Right lobe of liver (tissue), 6 donors: ENCODE measurements at regions not wholly inside any gene's neighbourhood (a gene's known extent, or its start where the extent isn't known, plus 50 kb on each side); places are given as distances from the start of the nearest gene placed in this dataset.

Experiments
- ATAC-seq, 4 donors: fragments of 200-7000 bp; cut with Tn5 transposase; one replicate each; pipeline ENCODE4 v1.9.1; 2020; ENCODE audit warnings: mild to moderate bottlenecking in 4 of 4, moderate library complexity in 4 of 4
- DNase-seq, 3 donors: peaks; one replicate each; pipeline ENCODE4 v3.0.0-alpha.2; 2020
- H3K27ac ChIP-seq, 3 donors: fragments of 200-600 bp; one replicate each; pipeline ENCODE4 v1.8.0; 2022
- H3K27me3 ChIP-seq, 2 donors: fragments of 200-600 bp; one replicate each; pipeline ENCODE4 v1.8.0; 2022
- H3K36me3 ChIP-seq, 4 donors: fragments of 200-600 bp; sonication (generic) in 1 of 4; one replicate each; pipeline versions ENCODE4 v1.5.1 to v1.8.0; 2017 to 2022; ENCODE audit warnings: control low read depth in 1 of 4
- H3K4me1 ChIP-seq, 4 donors: fragments of 200-600 bp; sonication (generic) in 1 of 4; one replicate each; pipeline versions ENCODE4 v1.5.1 to v1.8.0; 2017 to 2022; ENCODE audit warnings: control low read depth in 1 of 4
- H3K4me3 ChIP-seq, 3 donors: fragments of 200-600 bp; one replicate each; pipeline ENCODE4 v1.8.0; 2022
- H3K9me3 ChIP-seq, 4 donors: fragments of 200-600 bp; sonication (generic) in 1 of 4; one replicate each; pipeline versions ENCODE4 v1.5.1 to v1.8.0; 2017 to 2022; ENCODE audit warnings: control low read depth in 1 of 4
- CTCF ChIP-seq, 4 donors: fragments of 200-600 bp in 3 of 4; fragments of 450-650 bp in 1 of 4; IDR thresholded peaks; one replicate each; pipeline versions ENCODE4 v1.5.1 to v1.8.0; 2016 to 2022; ENCODE audit warnings: antibody characterized with exemption in 4 of 4, mild to moderate bottlenecking in 2 of 4
- POLR2A ChIP-seq: fragments of 450-650 bp; IDR thresholded peaks from one replicate; pipeline ENCODE4 v1.6.1; 2017; ENCODE audit warnings: antibody characterized with exemption, mild to moderate bottlenecking
- WGBS: methylation state at CpG from one replicate; pipeline ENCODE4 v1.1.6; 2018; ENCODE audit warnings: low coverage, low lambda C conversion rate; ENCODE audit not compliant: insufficient coverage; ENCODE audit errors: missing lambda C conversion rate; 5-methylcytosine and 5-hydroxymethylcytosine counted together
- intact Hi-C, 2 donors: fragments of 100-400 bp; cut with DNase I; formaldehyde crosslinking; loops; one replicate each; pipeline versions ENCODE4 v1.11.2 to v1.14.1; 2022
- donor health status: DM: no; HTN: yes; CAD: no.
- donor health status: DM: no; HTN: no; CAD: no.
- donor health status: DM: no; HTN: no; CAD: no.
- donor health status: DM: no; HTN: yes; CAD: no.
- donor health status: DM: no; HTN: yes; CAD: no.

GRCh38 chr15:47570044-47570443 is 147.3 kb upstream of the SEMA6D start:
- DNase-seq (no peak), ATAC-seq (no peak)
- Histone ChIP-seq H3K27me3 (no peaks in the 10 kb centered on the region), H3K27ac (no peak overlapping the region), H3K4me1 (no peaks in the 10 kb centered on the region), H3K36me3 (no peaks in the 10 kb centered on the region), H3K9me3 (no peaks in the 10 kb centered on the region), H3K4me3 (no peak overlapping the region)
- no peak for TF ChIP-seq POLR2A
- no peak for TF ChIP-seq CTCF (IDR thresholded peaks at IDR 0.05)
- intact Hi-C loops: no loop called here
- WGBS: 72% methylated on average over 4 of the region's 4 CpGs

- DNase-seq: no peak
Observed at GRCh38 chr15:47570451-47570850, 146.9 kb upstream of the SEMA6D start.

GRCh38 chr15:47570881-47571640 is 146.2 kb upstream of the SEMA6D start:
- intact Hi-C loops: no loop called here
- 44% methylated on average over 4 of the region's 4 CpGs for WGBS
- TF ChIP-seq CTCF (IDR thresholded peaks at IDR 0.05) (no peak), POLR2A (no peak)
- Histone ChIP-seq H3K4me3 (no peak overlapping the region), H3K36me3 (no peaks in the 10 kb centered on the region), H3K9me3 (no peaks in the 10 kb centered on the region), H3K27ac (no peak overlapping the region), H3K27me3 (no peaks in the 10 kb centered on the region), H3K4me1 (no peaks in the 10 kb centered on the region)
- DNase-seq: no peak
- ATAC-seq: no peak

More at GRCh38 chr15:47570451-47570850, 146.9 kb upstream of the SEMA6D start:
- no peak for ATAC-seq
- intact Hi-C loops: no loop called here
- Histone ChIP-seq H3K9me3 (no peaks in the 10 kb centered on the region), H3K27me3 (no peaks in the 10 kb centered on the region), H3K27ac (no peak overlapping the region), H3K4me3 (no peak overlapping the region), H3K36me3 (no peaks in the 10 kb centered on the region), H3K4me1 (no peaks in the 10 kb centered on the region)
- no peak for TF ChIP-seq POLR2A
- no peak for TF ChIP-seq CTCF (IDR thresholded peaks at IDR 0.05)
- WGBS: 10% methylated on average over 2 of the region's 4 CpGs

GRCh38 chr15:47573673-47574072 is 143.6 kb upstream of the SEMA6D start:
- no peaks in the 10 kb centered on the region for H3K27me3 ChIP-seq
- no peak overlapping the region for H3K27ac ChIP-seq
- intact Hi-C loops: no loop called here
- no peaks in the 10 kb centered on the region for H3K36me3 ChIP-seq
- DNase-seq: no peak
- TF ChIP-seq POLR2A (no peak), CTCF (IDR thresholded peaks at IDR 0.05) (no peak)
- H3K9me3 ChIP-seq: no peaks in the 10 kb centered on the region
- no peak for ATAC-seq
- H3K4me3 ChIP-seq: no peak overlapping the region
- no peaks in the 10 kb centered on the region for H3K4me1 ChIP-seq

- no peak for TF ChIP-seq CTCF (IDR thresholded peaks at IDR 0.05)
- no peak for TF ChIP-seq POLR2A
- Histone ChIP-seq H3K36me3 (no peaks in the 10 kb centered on the region), H3K27me3 (no peaks in the 10 kb centered on the region), H3K4me1 (no peaks in the 10 kb centered on the region), H3K4me3 (no peak overlapping the region), H3K27ac (no peak overlapping the region), H3K9me3 (no peaks in the 10 kb centered on the region)
- DNase-seq (no peak), ATAC-seq (no peak)
- intact Hi-C loops: no loop called here
Observed at GRCh38 chr15:47577000-47577399, 140.3 kb upstream of the SEMA6D start.
